H54 (cell line): ENCODE measurements at regions not wholly inside any gene's neighbourhood (a gene's known extent, or its start where the extent isn't known, plus 50 kb on each side); places are given as distances from the start of the nearest gene placed in this dataset.
"Not testable (repeated sequence)": the region's sequence is repeated elsewhere in the genome, so short reads cannot be mapped to it uniquely, and the experiment has no call there.

Experiments used
- DNase-seq: peaks from one replicate; pipeline ENCODE4 v3.0.0; 2011; ENCODE audit warnings: low spot score, mixed read lengths; ENCODE audit not compliant: insufficient read length
- FAIRE-seq: peaks from 3 replicates; lab custom pipeline; 2011; peaks lifted over from hg19 to GRCh38; lab: Jason Lieb, UNC
- POLR2A ChIP-seq: IDR thresholded peaks from 2 replicates; pipeline ENCODE4 v1.6.1; 2011; ENCODE audit warnings: low read depth, mild to moderate bottlenecking, low read length

DNA sequence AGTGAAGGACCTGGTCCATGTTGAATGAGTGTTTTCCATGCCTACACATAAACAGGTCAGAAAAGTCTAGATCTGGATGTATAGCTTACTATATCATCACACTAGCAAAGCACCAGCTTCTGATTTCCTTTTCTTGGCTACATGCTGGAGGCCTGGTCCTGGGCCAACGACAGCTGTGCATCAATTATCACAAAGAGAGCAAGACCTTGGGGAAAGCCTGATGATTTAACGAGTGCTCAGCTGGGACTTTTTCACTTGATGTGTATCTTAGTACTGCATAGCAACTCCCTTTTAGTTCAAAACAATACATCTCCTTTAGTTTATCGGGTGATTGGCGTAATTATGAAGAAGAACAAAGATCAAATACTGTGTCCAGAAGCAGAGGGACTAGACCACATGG, 358.2 kb downstream of the KIF2B start:
- TF ChIP-seq POLR2A, result no peak
- DNase-seq (no peak), FAIRE-seq (no peak)

DNA sequence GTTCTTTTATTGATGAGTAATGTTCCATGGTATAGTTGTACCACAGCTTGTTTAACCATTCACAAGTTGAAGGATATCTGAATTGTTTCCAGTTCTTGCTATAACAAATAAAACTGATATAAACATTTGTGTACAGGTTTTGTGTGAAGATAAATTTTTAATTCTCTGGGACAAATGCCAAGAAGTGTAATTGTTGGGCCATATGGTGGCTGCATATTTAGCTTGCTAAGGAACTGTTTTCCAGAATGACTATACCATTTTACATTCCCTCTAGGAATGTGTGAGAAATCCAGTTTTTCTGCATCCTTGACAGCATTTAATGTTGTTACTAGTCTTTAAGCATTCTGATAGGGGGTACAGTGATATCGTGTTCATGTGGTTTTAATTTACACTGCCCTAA, 368.5 kb downstream of the KIF2B start:
- TF ChIP-seq POLR2A, result no peak
- FAIRE-seq, result no peak
- no peak for DNase-seq

DNA sequence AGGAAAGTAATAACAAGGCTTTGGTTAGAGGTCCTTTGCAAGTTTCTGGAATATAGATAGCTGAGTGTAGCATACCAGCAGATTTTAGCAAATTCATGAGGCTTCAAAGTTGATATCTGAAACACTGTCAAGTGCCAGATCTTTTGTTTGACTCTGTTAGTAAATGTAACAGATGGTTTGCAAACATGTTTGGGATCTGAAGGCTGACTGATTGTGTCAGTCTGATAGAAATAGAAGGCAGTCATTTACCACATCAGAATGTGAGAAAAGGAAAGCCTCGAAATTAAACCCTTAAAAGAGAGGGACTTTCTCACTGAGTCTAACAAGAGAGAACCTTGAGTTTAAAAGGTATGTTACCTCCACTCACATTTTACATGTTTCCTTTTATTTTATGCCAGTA, 371.5 kb downstream of the KIF2B start:
- no peak for FAIRE-seq
- no peak for TF ChIP-seq POLR2A
- DNase-seq, result no peak

DNA sequence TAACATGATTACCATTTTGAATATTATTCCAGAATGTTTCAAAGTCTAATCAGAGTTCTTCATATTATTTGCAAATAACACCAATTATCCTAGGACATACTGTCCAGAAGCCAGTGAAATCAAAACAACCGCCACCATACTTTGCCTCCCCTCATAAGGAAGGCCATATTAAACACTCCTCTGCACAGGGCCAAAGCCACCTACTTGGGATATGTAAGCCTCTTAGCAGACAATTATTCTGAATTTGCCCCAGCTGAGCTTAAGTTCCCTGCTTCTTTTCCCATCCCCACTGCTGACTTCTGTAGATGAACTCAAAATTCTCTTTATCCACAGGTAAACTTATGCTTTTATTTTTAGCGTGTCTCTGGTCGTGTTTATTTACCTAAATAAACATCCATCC, 374.0 kb downstream of the KIF2B start:
- TF ChIP-seq POLR2A, result no peak
- FAIRE-seq (no peak), DNase-seq (no peak)

DNA sequence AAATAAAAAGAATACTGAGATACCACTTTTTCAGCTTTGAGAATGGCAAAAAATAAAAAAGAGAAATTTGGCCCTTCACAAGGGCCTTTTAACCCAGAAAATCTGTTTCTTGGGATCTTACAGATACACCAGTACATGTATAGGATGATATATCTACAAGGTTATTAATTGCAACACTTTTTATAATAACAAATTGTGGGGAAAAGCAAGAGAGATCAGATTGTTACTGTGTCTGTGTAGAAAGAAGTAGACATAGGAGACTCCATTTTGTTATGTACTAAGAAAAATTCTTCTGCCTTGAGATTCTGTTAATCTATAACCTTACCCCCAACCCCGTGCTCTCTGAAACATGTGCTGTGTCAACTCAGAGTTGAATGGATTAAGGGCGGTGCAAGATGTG, 378.7 kb downstream of the KIF2B start:
- not testable (repeated sequence) for DNase-seq, FAIRE-seq

DNA sequence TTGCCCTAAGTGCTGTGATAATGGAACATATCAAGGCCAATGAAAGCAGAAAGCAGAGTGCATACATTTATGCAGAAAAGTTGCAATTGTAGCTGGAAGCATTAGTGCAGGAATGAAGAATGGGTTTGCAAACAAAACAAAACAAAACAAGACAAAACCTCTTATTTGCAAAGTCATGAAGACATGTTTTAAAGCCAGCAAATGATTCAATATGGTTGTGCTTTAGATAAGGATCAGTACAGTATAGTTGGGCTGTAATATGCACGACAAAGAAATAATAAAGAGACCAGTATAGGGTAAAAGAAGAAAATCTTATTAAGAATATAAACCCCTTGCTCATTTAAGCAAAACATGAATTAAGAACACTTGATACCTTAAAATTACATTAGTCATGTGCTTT, 398.1 kb downstream of the KIF2B start:
- no peak for DNase-seq
- FAIRE-seq, result no peak
- no peak for TF ChIP-seq POLR2A

DNA sequence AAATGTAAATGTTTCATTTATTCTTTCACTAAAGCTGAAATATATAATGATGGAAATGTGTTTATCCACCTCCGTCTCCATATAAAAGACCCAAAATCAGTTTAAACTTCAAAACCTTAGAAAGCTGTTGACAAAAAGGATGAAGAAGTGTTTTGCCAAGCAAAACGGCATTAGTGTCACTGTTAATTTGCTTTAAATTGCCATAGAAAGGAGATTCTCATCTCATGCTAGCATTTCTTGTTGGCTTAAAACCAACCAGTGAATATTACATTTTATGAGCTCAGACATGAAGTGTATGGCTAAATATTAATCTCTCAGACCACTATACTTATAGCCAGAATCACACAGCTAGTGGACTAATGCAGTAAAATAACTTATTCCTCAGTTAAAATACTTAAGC, 398.8 kb downstream of the KIF2B start:
- TF ChIP-seq POLR2A, result no peak
- DNase-seq (no peak), FAIRE-seq (no peak)

DNA sequence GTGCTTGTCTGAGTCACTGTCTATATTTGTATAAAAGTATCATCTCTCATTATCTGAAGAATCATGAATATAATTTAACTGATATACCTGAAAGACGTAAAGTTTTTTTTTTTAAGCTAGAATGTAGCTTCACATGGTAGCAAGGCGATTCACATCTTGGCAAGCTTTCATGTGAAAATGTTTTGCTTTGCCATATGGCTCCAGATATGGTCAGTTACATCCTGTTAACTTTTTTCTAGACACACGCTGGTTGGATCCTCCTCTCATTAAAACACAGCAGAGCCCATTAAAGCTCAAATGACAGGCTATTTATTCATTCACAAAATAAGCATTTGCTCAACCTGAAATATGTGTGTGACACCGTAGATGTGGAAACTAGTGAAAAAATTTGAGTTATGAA, 412.8 kb downstream of the KIF2B start:
- no peak for TF ChIP-seq POLR2A
- FAIRE-seq (no peak), DNase-seq (no peak)

DNA sequence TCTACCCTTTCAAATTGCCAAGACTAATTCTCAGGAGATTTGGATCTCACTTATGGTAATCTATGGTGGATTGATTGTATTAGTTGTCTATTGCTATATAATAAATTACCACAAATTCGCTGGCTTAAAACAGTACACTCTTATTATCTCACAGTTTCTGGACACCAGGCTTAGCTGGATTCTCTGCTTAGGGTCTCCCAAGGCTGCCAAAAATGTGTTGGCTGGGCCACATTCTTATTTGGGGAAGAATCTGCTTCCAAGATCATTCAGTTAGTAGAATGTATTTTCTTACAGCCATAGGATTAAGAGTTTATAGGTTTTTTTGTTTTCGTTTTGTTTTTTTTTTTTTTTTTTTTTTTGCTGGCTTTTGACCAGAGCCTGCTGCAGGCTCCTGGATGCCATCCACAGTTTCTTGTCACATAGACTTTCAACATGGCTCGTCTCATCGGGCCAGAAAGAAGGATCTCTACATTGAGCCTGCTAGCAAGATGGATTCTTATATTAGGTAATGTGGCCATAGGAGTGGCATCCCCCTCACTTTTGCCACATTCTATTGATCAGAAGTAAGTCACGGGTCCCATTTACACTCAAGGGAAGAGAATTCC, 415.3 kb downstream of the KIF2B start:
- no peak for FAIRE-seq
- no peak for TF ChIP-seq POLR2A
- no peak for DNase-seq

DNA sequence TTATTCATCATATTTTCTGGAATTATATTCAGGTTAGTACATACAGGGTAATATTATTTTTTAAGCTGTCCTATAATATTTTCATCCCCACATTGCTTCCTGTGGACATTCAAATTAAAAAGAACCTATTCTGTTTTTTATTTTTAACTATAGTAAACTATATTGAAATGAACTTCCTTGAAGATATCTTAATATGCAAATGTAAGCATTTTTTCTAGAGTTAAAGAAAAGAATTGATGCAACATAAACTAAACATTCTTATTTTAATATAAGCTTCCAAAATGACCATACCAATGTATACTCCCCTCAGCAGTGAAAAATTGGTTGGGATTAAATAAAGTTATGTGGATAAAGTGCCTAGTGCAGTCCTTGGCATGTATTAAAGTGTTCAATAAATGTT, 416.6 kb downstream of the KIF2B start:
- DNase-seq, result no peak
- TF ChIP-seq POLR2A, result no peak
- FAIRE-seq, result no peak

DNA sequence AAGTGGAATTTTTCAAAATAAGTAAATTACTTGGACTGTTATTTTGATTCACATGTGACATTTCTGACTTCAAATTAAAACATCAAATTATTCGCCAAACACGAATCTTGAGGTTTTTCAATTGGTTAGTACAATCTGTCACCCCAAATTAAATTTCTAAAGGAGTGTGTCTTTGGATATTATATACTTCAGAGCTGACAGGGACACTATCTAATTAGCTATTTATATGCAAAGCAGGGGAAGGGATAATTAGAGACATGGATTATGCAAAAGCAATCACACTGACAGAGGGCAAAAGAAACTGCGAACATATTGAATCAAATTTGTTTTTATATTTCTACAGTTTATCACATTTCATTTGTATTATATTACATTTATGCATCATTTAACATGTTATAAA, 433.0 kb downstream of the KIF2B start:
- FAIRE-seq, result no peak
- no peak for DNase-seq

DNA sequence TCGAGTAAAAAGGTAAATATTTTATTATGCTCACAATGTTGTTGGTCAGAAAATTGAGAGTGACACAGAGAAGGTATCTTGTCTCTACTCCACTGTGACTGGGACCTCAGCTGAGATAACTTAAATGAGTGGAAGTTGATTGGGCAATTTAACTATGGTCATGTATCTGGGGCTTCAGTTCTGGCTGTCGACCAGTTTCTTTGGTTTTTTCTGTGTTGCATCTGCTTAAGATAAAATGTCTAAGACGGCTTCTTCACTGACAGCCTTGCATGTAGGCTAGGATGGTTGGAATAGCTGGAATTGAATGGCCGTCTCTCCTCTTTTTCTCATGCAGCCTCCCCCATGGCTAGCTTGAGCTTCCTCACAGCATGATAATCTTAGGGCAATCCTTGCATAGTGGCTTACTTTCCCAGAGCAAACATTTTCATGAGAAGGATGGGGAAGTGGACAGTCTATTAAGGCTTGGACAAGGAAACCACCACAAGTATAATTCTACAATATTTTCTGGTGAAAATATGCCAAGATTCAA, 433.7 kb downstream of the KIF2B start:
- no peak for FAIRE-seq
- TF ChIP-seq POLR2A, result no peak
- no peak for DNase-seq

More for the DNA sequence above, 433.0 kb downstream of the KIF2B start:
- no peak for TF ChIP-seq POLR2A

DNA sequence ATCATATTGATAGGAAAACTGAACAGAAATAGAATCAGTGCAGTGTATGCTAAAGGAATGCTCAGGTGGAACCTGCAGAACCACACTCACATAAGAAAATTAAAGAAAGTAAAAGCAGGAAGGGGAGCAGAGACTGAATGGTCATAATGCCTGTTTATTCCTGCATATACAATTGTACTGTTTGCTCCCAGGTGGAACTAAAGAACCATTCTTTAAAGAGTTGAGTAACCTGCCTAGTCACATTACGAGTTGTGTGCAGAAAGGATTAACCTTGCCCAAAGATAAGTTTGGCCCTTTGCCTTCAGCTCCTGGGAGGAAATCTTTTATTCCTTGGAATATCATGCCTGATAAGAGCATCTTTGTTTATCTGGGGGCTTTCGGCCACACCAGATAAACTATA, 434.7 kb downstream of the KIF2B start:
- DNase-seq (no peak), FAIRE-seq (no peak)
- TF ChIP-seq POLR2A, result no peak

DNA sequence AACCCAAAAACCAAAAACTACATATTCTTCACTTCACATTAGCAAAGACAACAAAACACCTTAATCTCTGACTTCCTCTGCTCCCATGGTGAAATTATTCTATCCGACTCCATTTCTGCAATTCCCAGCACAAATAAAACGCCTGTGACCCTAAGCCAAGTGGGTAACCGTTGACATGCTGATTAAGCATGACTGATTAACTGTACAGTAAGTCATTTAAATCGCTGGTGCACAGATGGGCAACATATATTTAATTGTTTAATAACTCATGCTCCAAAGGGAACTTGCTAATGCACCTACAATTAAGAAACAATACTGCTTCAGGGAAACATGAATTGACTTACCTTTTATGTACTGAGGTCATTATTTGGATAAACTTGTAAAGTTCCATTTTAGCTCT, 436.7 kb downstream of the KIF2B start:
- TF ChIP-seq POLR2A, result no peak
- no peak for FAIRE-seq
- DNase-seq, result no peak

DNA sequence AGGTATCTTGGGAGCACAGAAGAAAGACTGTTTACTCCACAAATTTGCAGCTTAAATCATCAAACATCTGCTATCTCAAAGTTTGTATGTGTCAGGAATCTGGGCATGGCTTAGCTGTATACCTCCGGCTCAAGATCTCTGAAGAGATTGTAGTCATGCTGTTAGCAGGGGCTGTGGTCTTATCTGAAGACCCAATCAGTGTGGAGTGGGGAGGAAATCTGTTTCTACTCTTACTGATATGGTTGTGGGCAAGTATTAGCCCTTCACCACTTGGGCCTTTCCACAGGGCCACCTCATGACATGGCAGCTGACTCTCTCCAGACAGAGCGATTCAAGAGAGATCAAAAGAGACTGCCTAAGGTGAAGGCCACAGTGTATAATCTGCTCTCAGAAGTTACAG, 438.7 kb downstream of the KIF2B start:
- FAIRE-seq (no peak), DNase-seq (no peak)
- TF ChIP-seq POLR2A, result no peak
